ENCODE measurements at regions not wholly inside any gene's neighbourhood (a gene's known extent, or its start where the extent isn't known, plus 50 kb on each side); places are given as distances from the start of the nearest gene placed in this dataset.

DNA sequence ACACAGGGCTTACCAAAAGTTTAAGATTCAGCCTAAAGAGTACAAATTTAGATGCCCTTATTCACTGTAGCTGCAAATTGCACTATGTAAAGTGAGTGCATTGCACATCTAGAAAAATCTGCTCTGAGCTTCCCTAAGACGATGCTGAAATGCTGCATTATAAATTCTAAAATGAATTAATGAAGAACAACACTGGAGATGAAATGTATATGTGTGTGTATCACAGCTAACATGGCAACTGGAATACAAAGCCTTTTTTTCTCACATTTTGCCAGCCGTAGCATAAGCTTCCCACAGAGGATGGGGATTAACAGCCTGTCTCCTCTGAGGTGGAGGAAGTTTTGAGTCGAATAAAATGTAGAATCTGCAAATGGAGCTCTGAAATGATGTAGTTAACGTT, 338.3 kb upstream of the ZEB2 start:
- intact Hi-C loops (cut with DNase I, micrococcal nuclease) = no loop called here
- no peak for DNase-seq
- ATAC-seq = no peak

DNA sequence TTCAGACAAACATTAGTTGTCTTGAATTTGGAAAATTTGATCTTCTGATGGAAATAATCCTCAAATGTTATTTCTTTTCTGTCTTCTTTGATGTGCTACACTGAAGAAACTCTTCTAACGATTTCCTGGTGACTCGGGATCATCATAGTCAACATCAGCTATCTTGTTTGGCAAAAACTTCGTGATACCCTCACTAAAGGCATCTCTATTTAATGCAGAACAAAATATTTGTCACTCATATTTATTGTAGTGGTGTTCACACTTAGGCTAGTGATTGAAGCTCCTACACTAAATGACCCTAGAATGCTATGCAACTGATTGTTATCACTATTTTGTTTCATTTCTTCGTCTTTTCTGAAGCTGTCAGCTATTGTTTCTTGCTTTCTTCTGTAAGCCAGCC, 334.7 kb upstream of the ZEB2 start:
- no peak for DNase-seq
- intact Hi-C loops (cut with DNase I, micrococcal nuclease) = no loop called here
- ATAC-seq = no peak

DNA sequence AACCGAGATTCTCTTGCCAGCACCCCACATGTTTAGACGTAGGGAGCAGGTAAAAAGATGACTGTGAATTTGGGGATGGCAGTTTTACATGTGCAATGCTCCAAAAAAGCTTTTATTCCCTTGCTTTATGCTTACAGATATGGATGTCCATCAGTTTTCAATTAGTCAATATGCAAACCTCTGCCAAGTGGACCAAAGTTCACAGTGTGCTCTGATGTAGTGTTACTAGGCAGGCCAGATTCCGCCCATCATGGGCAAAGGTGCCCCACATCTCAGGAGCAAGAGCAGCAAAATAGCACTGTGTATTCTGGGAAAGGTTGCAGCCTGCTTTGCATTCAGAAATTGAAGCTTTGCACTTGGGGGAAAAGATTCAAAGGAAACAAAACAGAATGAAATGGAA, 329.7 kb upstream of the ZEB2 start:
- DNase-seq = no peak
- intact Hi-C loops (cut with DNase I, micrococcal nuclease) = no loop called here
- no peak for ATAC-seq

DNA sequence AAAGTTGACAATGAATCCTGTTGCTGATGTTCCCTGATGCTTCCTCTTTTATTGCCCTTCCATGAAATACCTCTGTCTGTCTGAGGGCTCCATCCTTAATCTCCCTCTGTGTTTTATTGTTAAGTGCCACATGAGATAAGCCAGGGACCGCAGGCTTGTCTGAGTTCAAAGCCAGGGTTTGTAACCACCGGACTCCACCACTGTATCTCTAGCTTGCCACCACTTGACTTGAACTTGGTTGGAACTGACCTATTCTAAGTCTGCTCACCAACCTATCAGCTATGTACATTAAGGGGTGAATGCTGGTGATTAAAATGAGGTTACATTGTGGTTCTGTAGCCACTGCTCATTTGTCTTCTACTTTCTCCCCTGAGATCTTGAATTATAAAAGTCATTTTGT, 328.5 kb upstream of the ZEB2 start:
- DNase-seq = no peak
- ATAC-seq = no peak
- intact Hi-C loops (cut with DNase I, micrococcal nuclease) = no loop called here

- DNase-seq (no peak), ATAC-seq (no peak)
- intact Hi-C loops (cut with DNase I, micrococcal nuclease) = no loop called here
Observed at GRCh38 chr2:144847347-144848080, 327.6 kb upstream of the ZEB2 start.

DNA sequence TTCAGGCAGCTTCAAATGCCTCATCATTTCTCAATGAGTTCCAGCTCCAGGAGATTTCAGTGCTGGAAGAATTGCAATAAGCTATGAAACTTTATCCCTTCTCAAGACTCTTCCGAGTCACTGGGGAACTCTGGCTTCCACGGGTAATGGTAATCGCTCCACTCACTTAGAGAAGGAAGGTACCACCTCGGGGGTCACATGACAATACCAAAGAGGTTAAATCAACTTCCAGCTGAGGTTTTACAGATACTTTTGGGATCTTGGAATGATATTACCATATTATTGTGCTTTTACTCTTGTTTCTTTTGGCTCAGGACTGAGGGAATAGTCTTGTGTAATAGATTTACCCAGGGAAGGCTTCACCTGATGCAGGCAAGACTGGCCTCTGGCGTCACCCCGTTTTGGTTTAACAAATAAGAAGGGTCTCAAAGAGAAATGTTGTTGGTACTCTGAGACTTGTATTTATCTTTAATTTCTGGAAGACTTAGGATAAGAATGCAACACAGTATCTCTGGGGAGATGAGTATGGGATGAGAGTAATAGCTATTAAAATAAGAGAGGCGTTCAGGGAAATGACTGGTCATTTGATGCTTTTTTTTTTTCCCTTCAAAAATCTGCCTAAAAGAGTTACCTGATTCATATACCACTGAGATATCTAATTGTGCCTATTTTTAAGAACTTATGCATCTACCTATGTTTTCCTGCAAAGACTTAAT, 316.9 kb upstream of the ZEB2 start:
- intact Hi-C loops (cut with DNase I, micrococcal nuclease) = no loop called here
- DNase-seq = no peak
- ATAC-seq = no peak

GRCh38 chr2:144835634-144836350, 315.9 kb upstream of the ZEB2 start:
- intact Hi-C loops (cut with DNase I, micrococcal nuclease) = no loop called here
- DNase-seq (no peak), ATAC-seq (no peak)

DNA sequence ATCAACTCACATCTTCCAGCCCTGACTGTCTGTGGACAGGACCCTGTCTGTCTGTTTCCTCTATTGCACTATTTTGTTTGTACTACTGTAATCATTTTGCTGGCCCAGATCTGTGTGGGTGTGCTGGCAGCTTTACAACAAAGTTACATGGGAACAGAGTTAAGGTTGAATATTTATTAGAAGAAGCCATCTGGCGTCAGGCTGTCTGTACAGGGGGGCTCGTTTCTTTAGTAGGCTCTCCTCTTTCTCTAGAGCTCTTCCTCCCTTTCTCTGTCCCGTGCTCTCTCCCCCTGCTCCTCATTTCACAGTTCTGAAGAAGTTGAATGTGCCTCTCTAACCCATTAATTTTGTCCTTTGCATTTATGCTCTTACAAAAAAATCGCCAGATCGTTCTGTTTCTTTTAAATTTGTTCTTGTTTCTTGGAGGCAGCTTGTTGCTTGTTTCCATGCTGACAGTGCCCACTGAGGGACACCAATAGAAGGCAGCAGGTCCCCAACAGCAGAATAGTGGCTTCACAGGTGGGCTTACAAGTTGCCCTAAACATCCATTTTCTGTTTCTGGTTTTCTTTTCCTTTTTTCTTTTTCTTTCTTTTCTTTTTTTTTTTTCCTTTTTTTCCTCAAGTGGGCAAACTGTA, 315.2 kb upstream of the ZEB2 start:
- DNase-seq (peak in 1 of 2 donors; percentile 5), ATAC-seq (no peak)
- intact Hi-C loops (cut with DNase I, micrococcal nuclease) = no loop called here

GRCh38 chr2:144834363-144834762, 314.4 kb upstream of the ZEB2 start:
- intact Hi-C loops (cut with DNase I, micrococcal nuclease) = no loop called here
- no peak for ATAC-seq
- DNase-seq = no peak

GRCh38 chr2:144833075-144833637, 313.2 kb upstream of the ZEB2 start:
- DNase-seq (no peak), ATAC-seq (no peak)
- intact Hi-C loops (cut with DNase I, micrococcal nuclease) = no loop called here

DNA sequence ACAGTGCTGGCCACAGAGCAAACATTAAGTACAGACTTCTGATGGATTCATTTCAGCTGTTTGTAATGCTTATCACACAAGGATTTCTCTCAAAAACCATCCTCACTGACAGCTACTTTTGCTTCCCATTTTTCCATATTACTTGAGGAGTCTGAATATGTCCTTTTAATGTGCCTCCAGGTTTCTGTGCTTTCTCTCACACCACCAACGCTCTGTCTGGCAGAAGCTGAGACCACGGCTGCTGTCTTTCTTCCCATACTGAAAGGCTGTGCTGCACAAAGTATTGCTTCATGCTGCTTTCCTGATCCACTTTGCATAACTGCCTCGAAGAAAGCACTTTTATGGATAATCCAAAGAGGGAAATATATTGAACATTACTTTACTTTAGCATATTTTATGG, 312.1 kb upstream of the ZEB2 start:
- ATAC-seq (no peak), DNase-seq (no peak)
- intact Hi-C loops (cut with DNase I, micrococcal nuclease) = no loop called here

GRCh38 chr2:144830543-144830942, 310.6 kb upstream of the ZEB2 start:
- no peak for DNase-seq
- intact Hi-C loops (cut with DNase I, micrococcal nuclease) = no loop called here
- ATAC-seq = no peak

DNA sequence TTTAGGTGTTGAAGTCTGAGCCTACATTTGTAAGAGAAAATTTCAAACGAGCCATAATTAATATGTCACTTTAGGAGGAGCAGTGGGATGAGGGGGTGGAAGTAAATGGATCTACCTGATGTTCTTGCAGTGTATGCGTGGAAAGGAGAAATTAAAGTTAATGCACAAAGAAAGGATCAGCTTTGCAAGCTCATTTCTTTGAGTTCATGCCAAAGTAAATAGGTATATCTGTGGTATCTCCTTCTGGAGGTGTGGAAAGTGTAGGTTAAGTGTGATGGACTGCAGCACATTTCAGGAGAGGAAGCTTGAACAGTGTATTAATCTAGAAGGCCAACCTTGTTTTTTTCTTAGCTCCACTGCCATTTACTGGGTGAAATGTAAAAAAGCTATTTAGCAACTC, 307.5 kb upstream of the ZEB2 start:
- ATAC-seq (no peak), DNase-seq (no peak)
- intact Hi-C loops (cut with DNase I, micrococcal nuclease) = no loop called here

GRCh38 chr2:144826105-144826504, 306.2 kb upstream of the ZEB2 start:
- intact Hi-C loops (cut with DNase I, micrococcal nuclease) = no loop called here
- no peak for ATAC-seq
- DNase-seq = no peak

GRCh38 chr2:144825331-144826020, 305.6 kb upstream of the ZEB2 start:
- intact Hi-C loops (cut with DNase I, micrococcal nuclease) = no loop called here
- DNase-seq = no peak
- ATAC-seq = no peak

DNA sequence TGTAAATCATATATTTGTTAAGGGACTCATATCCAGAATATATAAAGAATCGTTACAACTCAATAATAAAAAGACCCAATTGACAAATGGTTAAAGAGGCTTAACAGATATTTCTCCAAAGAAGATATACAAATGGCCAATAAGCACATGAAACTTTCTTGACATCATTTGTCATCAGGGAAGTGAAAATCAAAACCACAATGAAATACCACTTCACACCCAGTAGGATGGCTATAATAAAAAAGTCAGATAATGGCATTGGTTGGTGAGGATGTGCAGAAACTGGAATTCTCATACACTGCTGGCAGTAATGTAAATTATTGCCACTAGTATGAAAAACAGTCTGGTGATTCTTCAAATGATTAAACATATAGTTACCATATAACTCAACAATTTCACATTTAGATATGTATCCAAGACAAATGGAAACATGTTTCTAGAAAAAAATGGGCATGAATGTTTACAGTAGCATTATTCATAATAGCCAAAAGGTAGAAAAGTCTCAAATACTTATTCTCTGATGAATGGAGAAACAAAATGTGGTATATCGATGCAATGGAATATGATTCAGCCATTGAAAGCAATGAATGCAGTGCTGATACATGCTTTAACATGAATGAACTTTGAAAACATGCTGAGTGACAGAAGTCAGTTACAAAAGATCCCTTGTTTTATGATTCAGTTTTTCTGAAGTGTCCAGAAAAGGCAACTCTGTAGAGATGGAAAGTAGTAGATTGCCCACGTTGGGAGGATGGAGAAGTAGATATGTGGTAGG, 304.6 kb upstream of the ZEB2 start:
- intact Hi-C loops (cut with DNase I, micrococcal nuclease) = no loop called here
- DNase-seq (no peak), ATAC-seq (no peak)

DNA sequence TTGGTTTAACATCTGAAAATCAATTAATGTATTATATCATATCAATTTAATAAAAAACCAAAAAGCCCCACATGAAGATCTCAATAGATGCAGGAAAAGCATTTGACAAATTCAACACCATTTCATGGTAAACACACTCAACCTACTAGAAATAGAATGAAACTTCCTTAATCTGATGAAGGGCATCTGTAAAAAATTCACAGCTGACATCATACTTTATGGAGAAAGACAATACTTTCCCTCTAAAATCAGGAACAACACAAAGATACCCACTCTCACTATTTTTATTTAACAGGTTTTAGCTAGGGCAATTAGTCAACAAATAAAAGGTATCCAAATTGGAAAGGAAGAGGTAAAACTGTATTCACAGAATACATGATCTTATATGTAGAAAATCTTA, 303.0 kb upstream of the ZEB2 start:
- no peak for ATAC-seq
- intact Hi-C loops (cut with DNase I, micrococcal nuclease) = no loop called here
- no peak for DNase-seq

GRCh38 chr2:144812288-144812687, 292.4 kb upstream of the ZEB2 start:
- intact Hi-C loops (cut with DNase I, micrococcal nuclease) = no loop called here
- ATAC-seq (no peak), DNase-seq (no peak)

Measured in left colon (tissue), 2 donors.